Central memory CD4-positive, alpha-beta T cell (primary cell): ENCODE measurements at regions not wholly inside any gene's neighbourhood (a gene's known extent, or its start where the extent isn't known, plus 50 kb on each side); places are given as distances from the start of the nearest gene placed in this dataset.

Experiments used
- DNase-seq: peaks from one replicate; pipeline ENCODE4 v3.0.0; 2022

- no peak for DNase-seq
Observed at GRCh38 chr5:1945606-1946005, 62.9 kb upstream of the IRX4 start.

- DNase-seq: no peak
Observed at GRCh38 chr5:1944408-1944807, 61.7 kb upstream of the IRX4 start.

- no peak for DNase-seq
Observed at GRCh38 chr5:1943481-1943880, 60.8 kb upstream of the IRX4 start.

- DNase-seq: no peak
Observed at GRCh38 chr5:1942630-1943029, 59.9 kb upstream of the IRX4 start.

GRCh38 chr5:1942158-1942557 is 59.4 kb upstream of the IRX4 start:
- DNase-seq: no peak

GRCh38 chr5:1939256-1939655 is 56.5 kb upstream of the IRX4 start:
- DNase-seq: no peak

GRCh38 chr5:1938310-1939000 is 55.7 kb upstream of the IRX4 start:
- no peak for DNase-seq

- no peak for DNase-seq
Observed at GRCh38 chr5:1937590-1937989, 54.9 kb upstream of the IRX4 start.

GRCh38 chr5:1936901-1937300 is 54.2 kb upstream of the IRX4 start:
- DNase-seq: no peak

- no peak for DNase-seq
Observed at GRCh38 chr5:1936413-1936812, 53.7 kb upstream of the IRX4 start.

- DNase-seq: no peak
Observed at GRCh38 chr5:1934801-1935429, 52.2 kb upstream of the IRX4 start.

GRCh38 chr5:1934056-1934394 is 51.3 kb upstream of the IRX4 start:
- no peak for DNase-seq

- no peak for DNase-seq
Observed at GRCh38 chr5:1933364-1934055, 50.8 kb upstream of the IRX4 start.
